ENCODE measurements at regions not wholly inside any gene's neighbourhood (a gene's known extent, or its start where the extent isn't known, plus 50 kb on each side); places are given as distances from the start of the nearest gene placed in this dataset.

- TF ChIP-seq CTCF (IDR thresholded peaks at IDR 0.05; ENCODE audit: insufficient read depth, low read length, poor library complexity, severe bottlenecking) (no peak), EZH2phosphoT487 (conservative IDR thresholded peaks at IDR 0.05; ENCODE audit: low read length) (no peak)
Observed at GRCh38 chr6:98107801-98108200, 726.6 kb upstream of the POU3F2 start.
